Loucy (cell line): ENCODE measurements at regions not wholly inside any gene's neighbourhood (a gene's known extent, or its start where the extent isn't known, plus 50 kb on each side); places are given as distances from the start of the nearest gene placed in this dataset.
"Not testable (repeated sequence)": the region's sequence is repeated elsewhere in the genome, so short reads cannot be mapped to it uniquely, and the experiment has no call there.

Experiments used
- H2AFZ ChIP-seq: fragments of 200-600 bp; sonication (generic); 2 replicates; pipeline ENCODE4 v1.6.0; 2016; ENCODE audit warnings: antibody characterized with exemption, mild to moderate bottlenecking, low read length, moderate library complexity
- H3F3A ChIP-seq: fragments of 200-600 bp; 2 replicates; pipeline ENCODE4 v1.6.0; 2016; ENCODE audit warnings: antibody characterized with exemption, low read depth, mild to moderate bottlenecking
- H3K27me3 ChIP-seq: fragments of 200-600 bp; sonication (generic); 2 replicates; pipeline ENCODE4 v1.6.1; 2014; ENCODE audit warnings: low read length, mild to moderate bottlenecking; ENCODE audit not compliant: insufficient read depth, poor library complexity, severe bottlenecking
- H3K36me3 ChIP-seq: fragments of 200-600 bp; sonication (generic); 2 replicates; pipeline ENCODE4 v1.6.1; 2016; ENCODE audit warnings: low read length; ENCODE audit not compliant: insufficient read depth
- H3K4me1 ChIP-seq: fragments of 200-600 bp; sonication (generic); 2 replicates; pipeline ENCODE4 v1.5.1; 2014; ENCODE audit warnings: low read length, mild to moderate bottlenecking; ENCODE audit not compliant: insufficient read depth, poor library complexity, severe bottlenecking
- H3K4me2 ChIP-seq: fragments of 200-600 bp; sonication (generic); 2 replicates; pipeline ENCODE4 v1.6.0; 2014; ENCODE audit warnings: antibody characterized with exemption, low read length, low read depth, mild to moderate bottlenecking; ENCODE audit not compliant: poor library complexity, severe bottlenecking
- H3K4me3 ChIP-seq: fragments of 200-600 bp; sonication (generic); 2 replicates; pipeline ENCODE4 v1.5.1; 2014; ENCODE audit warnings: low read length, mild to moderate bottlenecking, mixed read lengths; ENCODE audit not compliant: poor library complexity, severe bottlenecking
- H3K79me2 ChIP-seq: fragments of 200-600 bp; sonication (generic); 2 replicates; pipeline ENCODE4 v1.6.1; 2014; ENCODE audit warnings: low read length; ENCODE audit not compliant: insufficient read depth
- H3K9ac ChIP-seq: fragments of 200-600 bp; sonication (generic); 2 replicates; pipeline ENCODE4 v1.6.0; 2014; ENCODE audit warnings: mild to moderate bottlenecking, low read depth, low read length, moderate library complexity; ENCODE audit not compliant: poor library complexity, severe bottlenecking
- H3K9me2 ChIP-seq: fragments of 200-600 bp; sonication (generic); replicated peaks from 2 replicates; pipeline ENCODE4 v1.6.1; 2016; ENCODE audit warnings: low read depth, low read length, mixed read lengths
- H3K9me3 ChIP-seq: fragments of 200-600 bp; sonication (generic); 2 replicates; pipeline ENCODE4 v1.6.1; 2014; ENCODE audit warnings: mild to moderate bottlenecking, antibody characterized with exemption, low read length, low read depth; ENCODE audit not compliant: insufficient read depth
- H4K20me1 ChIP-seq: fragments of 200-600 bp; sonication (generic); 2 replicates; pipeline ENCODE4 v1.6.0; 2014; ENCODE audit warnings: antibody characterized with exemption, low read length, mild to moderate bottlenecking; ENCODE audit not compliant: insufficient read depth, poor library complexity, severe bottlenecking
- EZH2phosphoT487 ChIP-seq: fragments of 200-600 bp; IDR thresholded peaks from 2 replicates; pipeline ENCODE4 v1.6.1; 2018; ENCODE audit warnings: antibody characterized with exemption, mild to moderate bottlenecking, moderate library complexity, borderline replicate concordance
- TF ChIP-seq, protein P1 (sequence below): fragments of 200-600 bp; sonication (generic); conservative IDR thresholded peaks from 2 replicates; pipeline ENCODE4 v1.5.1; 2014; ENCODE audit warnings: mild to moderate bottlenecking, antibody characterized with exemption, low read length

DNA sequence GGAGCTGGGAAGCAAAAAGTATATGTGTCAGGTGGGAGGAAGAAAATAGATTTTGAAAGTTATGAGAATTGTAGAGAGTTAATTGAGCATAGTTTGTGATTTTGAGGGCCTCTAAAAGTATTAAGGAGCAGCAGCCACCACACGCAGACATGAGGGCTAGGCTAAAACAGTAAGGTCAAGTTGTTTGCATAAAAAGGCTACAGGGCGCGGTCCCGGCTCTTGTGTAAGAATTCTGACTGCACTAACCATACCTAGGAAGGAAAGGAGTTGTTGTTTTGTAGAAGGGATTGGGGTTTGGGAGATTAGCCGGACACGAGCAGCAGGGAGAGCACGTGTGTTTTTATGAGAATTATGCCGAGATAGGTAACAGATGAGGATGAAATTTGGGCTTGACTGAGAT is 207.2 kb upstream of the ELL2 start:
- H4K20me1 ChIP-seq, H2AFZ ChIP-seq, H3K4me2 ChIP-seq, H3K9me3 ChIP-seq, H3K36me3 ChIP-seq, H3K9ac ChIP-seq, H3K79me2 ChIP-seq, H3K4me3 ChIP-seq, H3K4me1 ChIP-seq, H3F3A ChIP-seq, H3K27me3 ChIP-seq, H3K9me2 ChIP-seq: not testable (repeated sequence)

GRCh38 chr5:96159043-96159442 is 197.4 kb upstream of the ELL2 start:
- H3K36me3 ChIP-seq = no peaks in the 10 kb centered on the region
- H2AFZ ChIP-seq = no peak overlapping the region
- H3K9me3 ChIP-seq = no peaks in the 10 kb centered on the region
- H3F3A ChIP-seq = no peaks in the 10 kb centered on the region
- no peaks in the 10 kb centered on the region for H3K27me3 ChIP-seq
- no peak overlapping the region for H3K4me2 ChIP-seq
- no peak overlapping the region for H3K4me3 ChIP-seq
- H3K9ac ChIP-seq = no peak overlapping the region
- H3K9me2 ChIP-seq = no peaks in the 10 kb centered on the region
- H4K20me1 ChIP-seq = no peaks in the 10 kb centered on the region
- H3K79me2 ChIP-seq = no peaks in the 10 kb centered on the region
- no peaks in the 10 kb centered on the region for H3K4me1 ChIP-seq
- TF ChIP-seq, protein P1, sequence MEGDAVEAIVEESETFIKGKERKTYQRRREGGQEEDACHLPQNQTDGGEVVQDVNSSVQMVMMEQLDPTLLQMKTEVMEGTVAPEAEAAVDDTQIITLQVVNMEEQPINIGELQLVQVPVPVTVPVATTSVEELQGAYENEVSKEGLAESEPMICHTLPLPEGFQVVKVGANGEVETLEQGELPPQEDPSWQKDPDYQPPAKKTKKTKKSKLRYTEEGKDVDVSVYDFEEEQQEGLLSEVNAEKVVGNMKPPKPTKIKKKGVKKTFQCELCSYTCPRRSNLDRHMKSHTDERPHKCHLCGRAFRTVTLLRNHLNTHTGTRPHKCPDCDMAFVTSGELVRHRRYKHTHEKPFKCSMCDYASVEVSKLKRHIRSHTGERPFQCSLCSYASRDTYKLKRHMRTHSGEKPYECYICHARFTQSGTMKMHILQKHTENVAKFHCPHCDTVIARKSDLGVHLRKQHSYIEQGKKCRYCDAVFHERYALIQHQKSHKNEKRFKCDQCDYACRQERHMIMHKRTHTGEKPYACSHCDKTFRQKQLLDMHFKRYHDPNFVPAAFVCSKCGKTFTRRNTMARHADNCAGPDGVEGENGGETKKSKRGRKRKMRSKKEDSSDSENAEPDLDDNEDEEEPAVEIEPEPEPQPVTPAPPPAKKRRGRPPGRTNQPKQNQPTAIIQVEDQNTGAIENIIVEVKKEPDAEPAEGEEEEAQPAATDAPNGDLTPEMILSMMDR = no peak
- TF ChIP-seq EZH2phosphoT487 = no peak

- Histone ChIP-seq H4K20me1 (no peaks in the 10 kb centered on the region), H3F3A (no peaks in the 10 kb centered on the region)
- TF ChIP-seq EZH2phosphoT487 = no peak
- TF ChIP-seq, protein P1 = no peak
Measured at GRCh38 chr5:96157841-96158291, 196.2 kb upstream of the ELL2 start.

DNA sequence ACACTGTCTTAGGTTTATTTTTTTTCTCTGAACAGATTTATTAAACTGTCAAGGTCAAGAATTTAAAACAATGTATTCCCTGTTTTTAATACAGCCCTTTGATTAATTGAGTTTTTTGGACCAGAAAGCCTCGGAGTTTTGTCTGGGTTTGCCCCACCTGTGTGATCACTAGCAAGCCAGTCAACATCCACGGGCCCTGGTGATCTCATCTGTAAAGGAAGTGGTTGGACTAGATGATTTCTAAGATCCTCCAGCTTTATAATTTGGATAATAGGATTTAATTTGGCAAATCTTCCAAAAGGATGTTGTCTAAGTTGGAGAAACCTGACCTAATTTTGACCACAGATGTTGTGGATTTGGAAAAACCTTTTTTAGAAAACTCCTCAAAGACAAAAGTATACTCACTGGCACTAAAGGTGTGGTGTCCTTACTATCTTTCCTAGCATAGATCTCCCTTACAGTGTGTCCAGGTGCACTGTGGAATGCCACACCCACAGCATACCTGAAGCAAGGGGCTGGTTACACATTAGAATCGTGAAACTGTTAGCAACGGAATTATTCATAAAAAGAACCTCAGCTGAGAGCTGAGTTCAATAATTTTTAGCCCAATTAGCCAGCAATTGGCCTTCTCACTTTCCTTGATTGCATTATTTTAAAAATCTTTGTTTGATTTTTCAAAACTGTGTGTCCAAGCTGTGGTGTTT is 195.6 kb upstream of the ELL2 start:
- H3K9me2 ChIP-seq = no peaks in the 10 kb centered on the region
- no peak overlapping the region for H3K4me3 ChIP-seq
- H3F3A ChIP-seq = no peaks in the 10 kb centered on the region
- H3K9me3 ChIP-seq = no peaks in the 10 kb centered on the region
- no peaks in the 10 kb centered on the region for H3K4me1 ChIP-seq
- no peak overlapping the region for H3K4me2 ChIP-seq
- H3K27me3 ChIP-seq = no peaks in the 10 kb centered on the region
- no peaks in the 10 kb centered on the region for H3K79me2 ChIP-seq
- no peaks in the 10 kb centered on the region for H4K20me1 ChIP-seq
- H3K36me3 ChIP-seq = no peaks in the 10 kb centered on the region
- TF ChIP-seq EZH2phosphoT487 = no peak
- TF ChIP-seq, protein P1 = no peak
- H2AFZ ChIP-seq = no peak overlapping the region
- no peak overlapping the region for H3K9ac ChIP-seq

More at GRCh38 chr5:96157841-96158291, 196.2 kb upstream of the ELL2 start:
- Histone ChIP-seq H3K36me3 (no peaks in the 10 kb centered on the region), H2AFZ (no peak overlapping the region), H3K4me1 (no peaks in the 10 kb centered on the region), H3K4me3 (no peak overlapping the region), H3K9ac (no peak overlapping the region), H3K27me3 (no peaks in the 10 kb centered on the region), H3K79me2 (no peaks in the 10 kb centered on the region), H3K4me2 (no peak overlapping the region), H3K9me3 (no peaks in the 10 kb centered on the region), H3K9me2 (no peaks in the 10 kb centered on the region)
